GM23338 (cell line): ENCODE measurements at regions not wholly inside any gene's neighbourhood (a gene's known extent, or its start where the extent isn't known, plus 50 kb on each side); places are given as distances from the start of the nearest gene placed in this dataset.

Source experiments
- ATAC-seq: fragments of 200-7000 bp; cut with Tn5 transposase; 3 replicates; pipeline ENCODE4 v1.9.1; 2020
- DNase-seq: peaks from one replicate; pipeline ENCODE4 v3.0.0-alpha.2; 2015; ENCODE audit warnings: low spot score
- H2AFZ ChIP-seq: fragments of 200-600 bp; sonication (generic); 2 replicates; pipeline ENCODE4 v1.8.0; 2016; ENCODE audit warnings: antibody characterized with exemption, mild to moderate bottlenecking, moderate library complexity
- H3F3A ChIP-seq: fragments of 200-600 bp; sonication (generic); replicated peaks from 2 replicates; pipeline ENCODE4 v1.8.0; 2017; ENCODE audit warnings: antibody characterized with exemption, mixed run types, low read depth
- H3K27ac ChIP-seq: fragments of 200-600 bp; sonication (generic); 2 replicates; pipeline ENCODE4 v1.6.1; 2016; ENCODE audit warnings: low read depth
- H3K27me3 ChIP-seq: fragments of 200-600 bp; sonication (generic); 2 replicates; pipeline ENCODE4 v1.8.0; 2016; ENCODE audit warnings: mild to moderate bottlenecking, mixed run types, moderate library complexity; ENCODE audit not compliant: insufficient read depth
- H3K36me3 ChIP-seq: fragments of 200-600 bp; sonication (generic); 2 replicates; pipeline ENCODE4 v1.8.0; 2016; ENCODE audit warnings: mild to moderate bottlenecking; ENCODE audit not compliant: insufficient read depth
- H3K4me1 ChIP-seq: fragments of 200-600 bp; sonication (generic); 2 replicates; pipeline ENCODE4 v1.8.0; 2016; ENCODE audit warnings: mild to moderate bottlenecking, moderate library complexity; ENCODE audit not compliant: insufficient read depth
- H3K4me2 ChIP-seq: fragments of 200-600 bp; sonication (generic); 2 replicates; pipeline ENCODE4 v1.7.1; 2017; ENCODE audit warnings: mixed run types
- H3K4me3 ChIP-seq: fragments of 200-600 bp; sonication (generic); 2 replicates; pipeline ENCODE4 v1.6.1; 2016; ENCODE audit warnings: mixed run types
- H3K79me2 ChIP-seq: fragments of 200-600 bp; sonication (generic); replicated peaks from 2 replicates; pipeline ENCODE4 v1.8.0; 2017; ENCODE audit warnings: mild to moderate bottlenecking; ENCODE audit not compliant: insufficient read depth
- H3K9me2 ChIP-seq: fragments of 200-600 bp; sonication (generic); 2 replicates; pipeline ENCODE4 v1.8.0; 2017; ENCODE audit not compliant: insufficient read depth
- H4K20me1 ChIP-seq: fragments of 200-600 bp; sonication (generic); replicated peaks from 2 replicates; pipeline ENCODE4 v1.8.0; 2017; ENCODE audit warnings: mild to moderate bottlenecking; ENCODE audit not compliant: insufficient read depth
- H3K27ac Mint-ChIP-seq: 2 replicates; pipeline ENCODE4 v1.8.0; 2020; ENCODE audit warnings: inconsistent platforms, mild to moderate bottlenecking, moderate library complexity, mixed read lengths
- H3K27me3 Mint-ChIP-seq: 3 replicates; pipeline ENCODE4 v1.8.0; 2022; ENCODE audit warnings: low read depth, mild to moderate bottlenecking, moderate library complexity, mixed read lengths, inconsistent platforms; ENCODE audit not compliant: insufficient read depth, poor library complexity
- H3K36me3 Mint-ChIP-seq: 3 replicates; pipeline ENCODE4 v1.8.0; 2021; ENCODE audit warnings: low read depth, mild to moderate bottlenecking, inconsistent platforms, moderate library complexity, mixed read lengths
- H3K4me1 Mint-ChIP-seq: 3 replicates; pipeline ENCODE4 v1.8.0; 2020; ENCODE audit warnings: mild to moderate bottlenecking, inconsistent platforms, mixed read lengths
- H3K4me3 Mint-ChIP-seq: 3 replicates; pipeline ENCODE4 v1.8.0; 2021; ENCODE audit warnings: moderate library complexity, mild to moderate bottlenecking, inconsistent platforms, mixed read lengths
- H3K9me3 Mint-ChIP-seq: 3 replicates; pipeline ENCODE4 v1.8.0; 2020; ENCODE audit warnings: moderate library complexity, mild to moderate bottlenecking, inconsistent platforms, mixed read lengths
- CREB1 ChIP-seq: fragments of 250-450 bp; sonication (Bioruptor Pico); IDR thresholded peaks from 2 replicates; pipeline ENCODE4 v1.5.0; 2020; ENCODE audit warnings: low read depth, mild to moderate bottlenecking, moderate library complexity
- CTCF ChIP-seq, 2 experiments: fragments of 200-600 bp in 1 of 2; sonication (generic) in 1 of 2; conservative IDR thresholded peaks; 2 replicates each; pipeline versions ENCODE4 v1.5.1 to v1.6.1; 2016 to 2017; ENCODE audit warnings: antibody characterized with exemption in 2 of 2, low read depth in 2 of 2, mild to moderate bottlenecking in 2 of 2, moderate library complexity in 1 of 2
- ETS1 ChIP-seq: IDR thresholded peaks from 2 replicates; pipeline ENCODE4 v1.6.1; 2016; ENCODE audit warnings: antibody characterized with exemption
- EZH2 ChIP-seq: fragments of 200-600 bp; sonication (generic); IDR thresholded peaks from one replicate; pipeline ENCODE4 v1.8.0; 2017; ENCODE audit warnings: antibody characterized with exemption, mild to moderate bottlenecking, low read depth; ENCODE audit not compliant: unreplicated experiment
- EZH2phosphoT487 ChIP-seq: fragments of 200-600 bp; sonication (generic); IDR thresholded peaks from one replicate; pipeline ENCODE4 v1.8.1; 2018; ENCODE audit warnings: antibody characterized with exemption; ENCODE audit not compliant: unreplicated experiment
- JUNB ChIP-seq: IDR thresholded peaks from one replicate; pipeline ENCODE4 v1.6.1; 2016; ENCODE audit warnings: antibody characterized with exemption; ENCODE audit not compliant: unreplicated experiment
- NANOG ChIP-seq: IDR thresholded peaks from 2 replicates; pipeline ENCODE4 v1.6.1; 2016; ENCODE audit warnings: antibody characterized with exemption, borderline replicate concordance
- POLR2AphosphoS5 ChIP-seq: IDR thresholded peaks from 2 replicates; pipeline ENCODE4 v1.6.1; 2016; ENCODE audit warnings: antibody characterized with exemption, low read depth
- REST ChIP-seq: IDR thresholded peaks from one replicate; pipeline ENCODE4 v1.6.1; 2018; ENCODE audit warnings: antibody characterized with exemption; ENCODE audit not compliant: unreplicated experiment
- STAT1 ChIP-seq: IDR thresholded peaks from one replicate; pipeline ENCODE4 v1.6.1; 2016; ENCODE audit warnings: antibody characterized with exemption; ENCODE audit not compliant: unreplicated experiment
- ZNF114 ChIP-seq: fragments of 250-450 bp; sonication (Bioruptor Pico); IDR thresholded peaks from 2 replicates; pipeline ENCODE4 v1.5.0; 2020; ENCODE audit warnings: mild to moderate bottlenecking, moderate library complexity
- ZNF331 ChIP-seq: fragments of 250-450 bp; sonication (Bioruptor Pico); IDR thresholded peaks from 2 replicates; pipeline ENCODE4 v1.5.0; 2020; ENCODE audit warnings: low read depth, mild to moderate bottlenecking, moderate library complexity
- ZNF462 ChIP-seq: fragments of 250-450 bp; sonication (Bioruptor Pico); IDR thresholded peaks from 2 replicates; pipeline ENCODE4 v1.5.0; 2020; ENCODE audit warnings: mild to moderate bottlenecking, moderate library complexity

- H3F3A ChIP-seq, result no peaks in the 10 kb centered on the region
- Mint-ChIP-seq H3K4me3 (no peak overlapping the region), H3K27me3 (no peaks in the 10 kb centered on the region), H3K27ac (no peak overlapping the region), H3K9me3 (no peaks in the 10 kb centered on the region; the same call in 2 of the 3 replicates), H3K4me1 (no peaks in the 10 kb centered on the region), H3K36me3 (no peaks in the 10 kb centered on the region)
- TF ChIP-seq NANOG (no peak), CTCF (conservative IDR thresholded peaks at IDR 0.05; ENCODE audit: low read depth in 2 of 2) (no peak), ZNF331 (CRISPR knock-in tag) (no peak), STAT1 (no peak), ZNF462 (CRISPR knock-in tag) (no peak), CREB1 (CRISPR knock-in tag) (no peak), REST (no peak), POLR2AphosphoS5 (no peak), JUNB (no peak), ZNF114 (CRISPR knock-in tag) (no peak), ETS1 (no peak), EZH2phosphoT487 (no peak), EZH2 (no peak)
- H3K36me3 ChIP-seq, result no peaks in the 10 kb centered on the region
- H3K4me2 ChIP-seq, result no peak overlapping the region
- H3K27ac ChIP-seq, result no peak overlapping the region
- H2AFZ ChIP-seq, result no peak overlapping the region
- H3K4me1 ChIP-seq, result no peaks in the 10 kb centered on the region
- no peaks in the 10 kb centered on the region for H3K79me2 ChIP-seq
- DNase-seq, result no peak
- H4K20me1 ChIP-seq, result no peaks in the 10 kb centered on the region
- no peak for ATAC-seq
- no peaks in the 10 kb centered on the region for H3K9me2 ChIP-seq
- H3K27me3 ChIP-seq, result no peaks in the 10 kb centered on the region
- no peak overlapping the region for H3K4me3 ChIP-seq
These were observed 93.6 kb downstream of the OSR1 start for GRCh38 chr2:19264852-19265251.
